RPMI8226 (cell line): ENCODE measurements at regions not wholly inside any gene's neighbourhood (a gene's known extent, or its start where the extent isn't known, plus 50 kb on each side); places are given as distances from the start of the nearest gene placed in this dataset.
"Not testable (repeated sequence)": the region's sequence is repeated elsewhere in the genome, so short reads cannot be mapped to it uniquely, and the experiment has no call there.

Experiments used
- DNase-seq: peaks from one replicate; pipeline ENCODE4 v3.0.0-alpha.2; 2015

DNA sequence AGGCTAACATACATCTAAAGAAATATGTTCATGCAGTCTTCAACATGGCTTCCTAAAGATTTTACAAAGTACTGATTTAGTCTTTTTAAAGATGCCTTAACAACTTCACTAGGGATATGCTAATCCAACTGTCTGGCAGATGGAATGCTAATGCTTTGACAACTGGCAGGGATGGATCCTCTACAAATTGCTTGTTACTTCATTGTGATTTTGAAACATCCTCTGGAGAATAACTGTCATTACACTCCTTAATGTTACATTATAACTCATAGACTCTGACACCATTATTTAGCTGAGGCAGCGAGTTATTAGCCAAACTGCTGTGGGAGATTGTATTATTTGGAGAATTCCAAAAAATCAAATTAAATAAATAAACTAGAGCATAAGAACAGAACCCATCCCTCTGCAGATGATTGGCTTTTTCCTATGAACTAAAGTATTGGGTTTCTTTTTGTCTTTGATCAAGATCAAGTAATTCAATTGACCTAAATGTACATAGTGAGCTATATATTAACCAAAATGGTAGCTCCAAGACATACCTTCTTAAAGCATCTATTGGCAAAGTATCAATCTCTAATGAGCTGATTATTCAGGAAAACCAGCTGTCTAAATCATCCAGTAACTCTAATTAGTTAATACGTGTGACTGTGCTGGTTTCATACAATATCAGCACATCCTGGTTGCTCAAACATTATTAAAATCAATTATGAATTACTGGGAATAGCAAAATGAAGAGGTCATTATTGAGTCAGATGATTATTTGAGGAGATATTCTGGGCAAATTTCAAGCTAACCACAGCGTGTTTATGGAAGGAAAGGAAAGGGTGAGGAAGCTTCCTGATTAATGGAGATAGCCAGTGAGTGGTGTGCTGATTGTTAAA is 321.3 kb upstream of the TFPI start:
- DNase-seq: no peak

DNA sequence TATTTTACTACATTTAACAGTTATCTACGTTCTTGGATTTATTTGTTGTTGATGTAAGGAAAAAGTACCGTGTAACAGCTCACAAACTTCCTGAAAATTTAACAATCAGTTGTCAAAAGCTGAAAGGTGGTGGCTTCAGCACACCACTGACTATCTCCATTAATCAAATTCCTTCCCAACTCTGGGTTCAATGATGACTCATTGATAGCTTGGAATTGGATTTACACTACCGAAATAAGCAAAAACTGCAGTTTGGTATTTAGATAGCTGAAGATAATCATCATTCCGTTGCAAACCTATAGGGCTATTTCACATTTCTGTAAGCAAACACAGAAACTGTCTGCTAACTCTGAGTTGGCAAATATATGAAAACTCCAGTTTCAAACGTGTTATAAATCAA is 322.3 kb upstream of the TFPI start:
- DNase-seq: no peak

DNA sequence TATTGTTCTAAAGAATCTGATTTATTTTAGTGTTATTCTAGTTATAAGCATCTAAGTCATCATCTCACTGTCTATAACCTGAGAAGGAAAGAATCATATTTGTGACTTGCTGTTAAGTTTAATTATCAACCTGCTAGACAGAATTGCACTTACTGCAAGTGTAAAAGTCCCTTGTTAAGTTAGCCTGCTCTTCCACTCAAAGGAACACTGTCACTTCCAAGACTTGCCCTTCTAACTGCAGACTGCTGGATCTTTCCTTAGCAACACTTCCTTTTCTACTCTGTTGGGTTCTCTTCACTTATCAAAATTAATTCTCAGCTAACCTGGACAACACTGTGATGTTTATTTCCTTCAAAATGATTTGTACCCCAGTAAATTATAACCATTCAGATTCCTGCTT is 323.2 kb upstream of the TFPI start:
- no peak for DNase-seq

DNA sequence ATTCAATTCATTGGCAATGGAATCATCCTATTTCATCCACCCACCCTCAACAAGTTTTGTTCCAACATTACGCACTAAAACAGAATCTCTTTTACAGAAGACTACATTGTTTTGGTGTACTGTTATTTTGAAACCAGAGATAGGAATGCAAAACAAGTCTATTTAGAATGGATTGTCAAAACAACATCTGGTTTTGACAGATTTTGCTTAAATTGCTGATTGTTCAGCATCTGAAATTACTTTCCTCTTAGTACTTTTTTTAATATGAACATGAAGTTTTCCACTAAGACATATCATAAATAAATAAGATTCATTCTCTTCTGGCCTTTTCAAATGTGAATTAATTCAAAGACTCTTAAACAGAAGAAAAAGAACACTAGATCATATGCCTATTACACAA is 323.9 kb upstream of the TFPI start:
- DNase-seq: no peak

DNA sequence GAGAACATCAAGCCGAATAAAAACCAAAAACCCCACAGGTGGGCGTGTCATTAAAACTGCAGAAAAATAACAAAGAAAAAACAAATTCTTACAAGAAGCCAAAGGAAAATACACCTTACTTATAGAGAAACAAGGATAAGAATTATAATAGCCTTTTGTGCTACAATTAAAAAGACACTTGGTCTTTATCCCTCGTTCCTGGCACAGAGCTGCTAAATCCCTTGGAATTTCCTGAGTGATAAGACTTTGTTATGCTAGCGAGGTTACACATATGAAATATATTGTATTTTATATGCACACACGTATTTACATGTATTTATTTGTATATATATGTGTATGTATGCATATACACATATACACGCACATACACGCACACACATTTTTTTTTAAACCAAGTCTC is 325.3 kb upstream of the TFPI start:
- DNase-seq: no peak

DNA sequence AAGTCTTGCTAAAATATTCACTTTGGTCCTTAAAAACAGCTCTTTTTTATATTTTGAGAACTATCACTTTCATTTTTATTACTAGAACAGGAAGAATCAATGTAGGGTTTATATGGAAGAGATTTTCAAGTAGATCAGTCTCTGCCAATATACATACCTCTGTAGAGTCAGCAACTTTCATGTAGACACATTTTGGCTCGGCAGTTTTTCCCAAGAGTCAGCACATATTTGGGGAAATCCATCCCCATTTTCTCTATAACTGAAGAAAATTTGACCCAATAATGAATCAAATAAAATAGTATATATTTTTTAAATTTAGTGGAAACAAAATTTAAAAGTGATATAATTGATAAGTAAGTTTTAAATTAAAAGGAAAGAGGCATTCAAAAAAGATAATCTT is 329.8 kb upstream of the TFPI start:
- no peak for DNase-seq

DNA sequence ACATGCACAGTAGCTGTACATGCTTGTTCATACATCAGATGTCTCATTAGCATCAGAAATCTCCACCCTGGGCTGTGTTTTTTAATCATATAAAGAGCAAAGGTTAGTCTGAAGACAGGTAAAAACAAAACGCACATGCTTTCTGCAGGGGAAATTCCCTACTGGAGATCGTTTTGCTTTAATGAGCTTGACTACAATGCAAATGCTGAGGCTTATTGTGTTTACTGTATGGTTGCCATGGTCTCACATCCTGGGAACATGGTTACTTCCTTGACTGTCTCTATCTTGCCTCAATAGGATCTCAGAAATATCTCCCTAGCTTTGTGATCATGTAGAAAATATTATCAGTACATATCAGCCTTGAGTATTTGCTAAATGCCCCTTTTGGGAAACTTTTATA is 336.5 kb upstream of the TFPI start:
- no peak for DNase-seq

DNA sequence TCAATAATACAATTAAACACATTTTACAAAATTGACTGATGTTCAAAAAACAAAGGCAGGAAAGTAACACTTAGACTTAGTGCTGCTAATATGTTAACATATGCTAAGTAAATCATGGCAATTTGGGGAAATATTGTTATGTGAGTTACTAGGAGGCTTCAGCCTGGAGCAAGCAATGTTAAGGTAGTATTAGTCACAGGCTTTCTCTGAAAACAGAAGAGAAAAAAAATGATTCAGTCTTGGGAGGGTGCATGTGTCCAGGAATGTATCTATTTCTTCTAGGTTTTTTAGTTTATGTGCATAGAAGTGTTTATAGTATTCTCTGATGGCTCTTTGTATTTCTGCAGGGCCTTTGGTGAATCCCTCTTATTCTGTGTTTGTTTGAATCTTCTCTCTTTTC is 345.8 kb upstream of the TFPI start:
- no peak for DNase-seq

DNA sequence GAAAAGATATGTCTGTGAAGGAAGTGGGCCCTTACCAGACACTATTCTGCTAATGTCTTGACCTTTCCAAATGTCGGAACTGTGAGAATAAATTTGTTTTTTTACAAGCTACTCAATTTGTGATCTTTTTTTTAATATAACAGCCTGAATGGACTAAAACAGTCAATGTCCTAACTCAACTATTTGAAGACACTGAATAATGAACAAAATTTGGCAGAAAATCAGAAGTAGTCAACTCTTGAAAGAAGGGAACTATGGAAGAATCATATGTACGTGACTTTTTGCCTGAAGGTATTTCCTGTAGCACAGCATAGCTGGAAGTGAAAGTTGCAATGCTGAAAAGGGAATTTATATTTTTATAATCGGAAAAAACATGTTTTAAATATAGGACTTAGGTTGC is 351.8 kb upstream of the TFPI start:
- DNase-seq: no peak

DNA sequence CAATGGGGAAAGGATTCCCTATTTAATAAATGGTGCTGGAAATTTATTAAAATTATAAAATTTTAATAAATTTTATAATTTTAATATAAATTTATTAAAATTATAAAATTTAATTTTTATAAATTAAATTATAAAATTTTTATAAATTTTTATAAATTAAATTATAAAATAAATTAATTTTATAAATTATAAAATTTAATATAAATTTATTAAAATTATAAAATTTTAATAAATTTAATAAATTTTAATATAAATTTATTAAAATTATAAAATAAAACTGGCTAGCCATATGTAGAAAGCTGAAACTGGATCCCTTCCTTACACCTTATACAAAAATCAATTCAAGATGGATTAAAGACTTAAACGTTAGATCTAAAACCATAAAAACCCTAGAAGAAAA is 356.7 kb upstream of the TFPI start:
- DNase-seq: not testable (repeated sequence)

DNA sequence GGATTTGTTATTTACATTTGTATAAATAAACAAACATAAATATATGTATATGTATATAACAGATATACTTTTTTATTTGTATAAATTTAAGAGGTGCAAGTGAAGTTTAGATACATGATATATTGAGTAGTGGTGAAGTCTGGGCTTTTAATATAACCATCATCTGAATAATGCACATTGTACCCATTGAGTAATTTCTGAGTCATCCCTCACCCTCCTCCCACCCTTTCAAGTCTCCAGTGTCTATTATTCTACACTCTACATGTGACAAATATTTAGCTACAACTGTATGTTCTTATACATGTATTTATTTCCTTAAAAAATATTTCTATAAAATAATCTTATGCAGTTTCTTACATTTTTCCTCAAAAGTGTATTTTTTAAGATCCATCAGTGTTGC is 358.7 kb upstream of the TFPI start:
- DNase-seq: no peak

DNA sequence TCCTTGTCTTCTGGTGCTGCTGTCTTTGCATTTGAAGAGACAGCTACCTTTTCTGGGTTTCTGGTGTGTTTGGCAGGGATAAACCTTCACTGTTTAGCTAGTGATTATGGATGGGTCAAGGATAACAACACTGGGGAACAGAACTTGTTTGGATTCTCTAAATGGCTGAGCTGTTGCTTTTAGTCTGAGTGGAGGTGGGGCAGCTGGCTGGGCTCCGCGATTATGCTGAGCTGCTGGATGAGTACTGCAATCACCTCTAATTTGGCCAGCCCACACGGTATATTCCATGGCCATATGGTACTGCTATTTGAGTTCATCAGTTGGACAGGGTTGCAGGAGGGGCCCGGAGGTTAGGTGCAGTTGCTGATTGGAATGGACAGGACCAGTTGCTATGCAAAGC is 361.6 kb upstream of the TFPI start:
- DNase-seq: no peak

DNA sequence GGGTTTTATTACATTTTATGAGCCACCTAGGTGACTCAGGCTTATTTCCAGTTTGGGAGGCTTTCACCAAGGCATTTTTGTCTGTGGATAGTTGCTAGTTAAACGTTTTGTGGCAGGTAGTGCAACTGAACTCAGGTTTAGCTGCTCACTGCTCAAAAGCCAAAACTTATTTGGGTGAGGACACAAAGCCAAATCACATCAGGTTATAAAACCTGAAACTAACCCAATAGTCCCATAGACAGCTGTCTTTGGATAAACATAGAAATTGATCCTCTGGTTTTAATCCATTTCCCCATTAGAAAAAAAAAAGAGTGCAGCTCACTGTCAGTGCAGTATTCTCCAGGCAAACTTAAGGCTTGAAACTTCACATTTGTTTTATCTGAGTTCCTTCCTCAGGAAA is 362.6 kb upstream of the TFPI start:
- no peak for DNase-seq

DNA sequence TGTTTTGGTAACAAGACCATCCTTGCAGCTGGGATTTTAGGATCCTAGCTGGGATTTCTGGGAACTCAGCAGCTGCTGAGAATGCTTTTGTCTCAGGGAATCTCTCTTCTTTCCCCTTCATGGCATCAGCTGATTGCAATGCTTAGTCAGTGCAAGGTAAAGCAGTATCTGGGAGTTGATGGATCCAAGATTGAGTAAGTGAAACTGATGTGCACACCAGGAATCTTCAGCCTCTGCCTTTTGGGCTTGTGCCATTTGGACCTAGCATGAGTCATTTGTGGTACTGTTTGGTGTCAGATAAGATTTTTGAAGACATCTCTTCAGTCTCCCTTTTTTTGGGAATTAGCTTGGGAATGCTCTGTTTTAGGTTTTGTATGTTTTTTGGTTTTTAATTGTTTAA is 363.3 kb upstream of the TFPI start:
- no peak for DNase-seq

DNA sequence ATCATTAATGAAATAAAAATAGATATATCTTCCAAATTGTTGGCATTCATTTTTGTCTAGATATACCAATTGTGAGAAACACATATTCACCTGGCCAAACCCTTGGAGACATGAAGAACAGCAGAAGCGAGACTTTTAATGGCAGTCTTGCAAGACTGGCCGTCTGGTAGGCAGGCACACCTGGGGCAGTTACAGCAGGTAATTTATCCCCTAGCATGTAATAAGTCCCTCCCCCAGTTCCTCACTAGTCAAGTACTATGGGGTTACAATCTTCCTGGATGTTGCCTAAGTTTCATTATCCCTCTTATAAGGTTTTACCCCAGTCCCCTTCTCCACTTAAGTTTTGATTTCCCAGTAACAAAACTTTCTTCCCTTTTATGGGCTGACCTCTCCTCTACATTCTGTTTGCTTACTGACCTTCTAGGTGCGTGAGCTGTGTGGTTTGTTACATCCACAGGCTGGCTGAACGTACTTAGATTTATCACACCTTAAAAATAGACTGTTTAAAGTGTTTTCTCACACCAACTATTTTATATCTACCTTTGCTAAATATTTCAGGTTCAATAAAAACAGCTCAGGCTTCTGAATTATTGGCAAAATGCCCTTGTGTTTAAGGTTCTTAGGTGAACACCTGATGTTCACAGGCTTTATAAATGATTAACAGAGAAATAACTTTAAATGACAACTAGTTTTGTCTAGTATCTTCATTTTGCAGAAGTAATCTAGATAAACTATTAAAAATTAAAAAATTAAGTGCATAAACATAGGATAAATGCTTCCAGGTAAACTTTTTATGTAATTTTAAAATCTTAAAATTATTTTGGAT is 365.0 kb upstream of the TFPI start:
- DNase-seq: no peak

DNA sequence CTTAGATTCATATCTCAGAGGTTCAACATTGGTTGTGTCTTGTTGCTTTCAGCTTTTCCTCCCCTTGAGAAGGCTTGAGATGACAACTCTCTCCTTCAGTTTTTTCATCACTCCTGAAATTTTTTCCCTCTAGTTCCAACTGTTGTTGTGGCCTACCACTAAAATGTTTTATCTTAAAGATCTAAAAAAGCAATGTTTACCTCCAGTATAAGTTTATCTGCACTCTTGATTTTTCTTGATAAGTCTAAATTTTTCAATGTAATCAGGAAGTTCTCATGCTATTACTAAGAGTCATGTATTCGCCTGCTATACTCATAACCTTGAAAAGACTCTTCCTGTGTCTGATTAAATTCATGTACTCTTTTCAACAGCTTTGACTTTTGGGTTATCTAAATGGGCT is 366.3 kb upstream of the TFPI start:
- DNase-seq: no peak

DNA sequence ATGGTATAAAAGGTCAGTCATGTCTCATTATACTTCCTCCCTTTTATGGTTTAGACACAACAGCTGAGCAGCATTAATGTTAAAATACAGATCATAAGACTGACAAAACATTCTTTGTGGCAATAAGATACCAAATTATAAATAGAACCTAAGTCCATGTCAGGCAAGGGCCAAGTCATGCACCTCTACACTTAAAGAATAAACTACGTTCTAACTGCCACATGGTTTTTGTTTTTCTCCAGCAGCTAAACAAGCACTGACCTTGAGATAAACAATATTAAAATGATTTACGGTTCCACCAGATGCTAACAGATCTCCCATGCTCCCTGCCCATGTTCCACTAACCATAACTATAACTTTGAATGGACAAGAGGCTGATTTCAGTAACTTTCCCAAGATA is 368.6 kb upstream of the TFPI start:
- no peak for DNase-seq

DNA sequence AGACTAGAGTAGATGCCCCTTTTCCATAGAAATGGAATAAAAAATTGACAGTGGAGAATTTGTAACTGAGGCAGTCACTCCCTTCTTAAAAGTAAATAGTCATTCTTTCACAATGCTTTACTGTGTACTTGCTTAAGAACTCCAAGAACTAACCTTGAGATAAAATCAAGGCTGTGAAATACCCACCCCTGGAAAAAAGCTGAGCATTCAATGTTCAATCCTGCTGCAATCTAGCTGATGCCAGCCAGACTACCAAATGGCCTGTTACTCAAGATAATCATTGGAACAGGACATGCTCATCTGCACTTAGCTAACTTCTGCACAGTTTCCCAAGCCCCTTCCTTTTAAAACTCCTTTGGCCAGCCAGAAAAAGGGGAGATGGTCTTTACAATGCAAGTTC is 367.4 kb upstream of the GULP1 start:
- no peak for DNase-seq

DNA sequence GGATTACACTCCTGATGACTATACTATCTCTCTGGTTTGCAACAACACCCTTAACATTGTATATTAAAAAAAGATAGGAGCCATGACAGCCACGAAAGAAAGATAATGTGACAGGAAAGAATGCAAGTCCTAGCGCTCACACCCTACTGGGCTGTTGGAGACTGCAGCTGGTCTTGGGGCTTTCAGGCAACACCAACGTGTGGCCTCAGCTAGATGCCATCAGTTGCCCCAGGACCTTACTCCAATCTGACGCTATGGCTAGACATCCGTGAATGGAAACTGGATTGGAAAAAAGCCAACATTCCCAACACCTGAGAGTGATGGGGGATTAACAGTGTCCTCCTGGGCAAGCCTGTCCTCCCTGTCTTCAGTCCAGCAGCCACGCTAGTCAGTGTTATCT is 357.4 kb upstream of the GULP1 start:
- DNase-seq: no peak

DNA sequence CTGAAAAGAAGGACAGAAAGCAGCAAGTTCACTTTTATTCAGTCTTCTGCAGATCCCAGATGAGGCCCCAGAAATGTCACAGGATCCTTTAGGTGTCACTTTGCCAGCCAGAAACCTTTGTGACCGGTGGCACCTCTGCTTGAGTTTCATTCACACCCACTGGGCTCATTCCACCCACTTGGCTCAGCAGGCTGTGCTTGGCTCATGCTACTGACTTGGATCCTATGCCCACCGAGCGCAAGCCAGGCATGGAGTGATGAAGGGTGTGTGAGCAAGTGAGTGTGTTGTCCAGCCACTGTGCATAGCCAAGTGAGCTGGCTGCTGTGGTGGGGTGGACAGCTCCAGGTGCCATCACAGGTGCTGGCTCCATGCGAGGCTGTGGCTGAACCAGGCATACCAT is 357.0 kb upstream of the GULP1 start:
- peak; percentile 12 for DNase-seq

DNA sequence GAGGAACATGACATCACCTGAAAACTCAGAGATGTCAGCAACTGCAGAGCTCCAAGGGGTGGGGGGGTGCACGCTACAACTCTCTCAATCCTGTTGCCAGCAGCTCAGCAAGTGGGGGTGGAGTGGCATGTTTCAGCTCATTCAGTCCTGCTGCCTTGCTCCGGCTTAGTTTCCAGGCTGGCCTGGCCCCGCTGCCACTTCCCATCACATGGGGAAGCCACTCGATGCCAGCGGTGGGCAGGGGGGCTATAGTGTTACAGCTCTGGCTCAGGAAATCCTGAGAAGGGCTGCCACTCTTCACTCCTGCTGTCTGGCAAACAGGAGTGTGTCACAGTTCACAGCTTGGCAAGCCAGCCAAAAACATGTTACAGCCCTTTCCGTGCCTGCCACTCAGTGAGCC is 356.5 kb upstream of the GULP1 start:
- no peak for DNase-seq

DNA sequence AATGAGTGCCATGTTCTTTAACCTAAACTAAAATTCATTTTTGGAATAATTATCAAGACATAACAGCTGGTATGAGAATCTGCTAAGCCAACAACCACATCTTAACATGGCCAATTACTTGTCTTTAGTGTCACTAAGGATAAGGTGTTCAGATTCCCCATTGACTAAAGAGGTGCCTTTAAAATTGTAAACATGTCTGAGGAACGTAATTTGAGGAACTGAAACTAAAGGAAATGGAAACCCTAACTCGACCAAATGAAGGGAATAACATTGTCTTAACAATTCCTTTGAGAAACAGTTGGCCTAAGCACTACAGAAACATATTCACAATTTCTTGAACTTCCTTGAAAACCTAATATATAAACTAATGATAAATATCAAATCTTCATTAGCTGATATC is 355.4 kb upstream of the GULP1 start:
- DNase-seq: peak; percentile 61

DNA sequence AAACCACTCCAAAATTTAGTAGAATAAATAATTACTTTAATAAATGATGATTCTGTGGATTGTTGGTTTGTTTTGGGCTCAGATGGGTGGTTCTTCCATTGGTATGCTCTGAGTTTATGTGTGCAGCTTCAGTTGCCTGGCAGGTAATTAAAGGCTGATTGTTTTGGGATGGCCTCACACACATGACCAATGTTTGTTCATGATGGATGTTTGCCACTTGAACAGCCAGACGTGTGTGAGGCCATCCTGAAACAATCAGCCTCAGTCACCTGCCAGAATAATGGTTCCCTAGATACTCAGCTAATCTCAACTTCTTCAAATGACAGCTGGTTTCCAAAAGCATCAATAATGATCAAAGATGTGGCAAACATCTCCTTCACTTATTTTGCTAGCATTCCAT is 352.5 kb upstream of the GULP1 start:
- no peak for DNase-seq

DNA sequence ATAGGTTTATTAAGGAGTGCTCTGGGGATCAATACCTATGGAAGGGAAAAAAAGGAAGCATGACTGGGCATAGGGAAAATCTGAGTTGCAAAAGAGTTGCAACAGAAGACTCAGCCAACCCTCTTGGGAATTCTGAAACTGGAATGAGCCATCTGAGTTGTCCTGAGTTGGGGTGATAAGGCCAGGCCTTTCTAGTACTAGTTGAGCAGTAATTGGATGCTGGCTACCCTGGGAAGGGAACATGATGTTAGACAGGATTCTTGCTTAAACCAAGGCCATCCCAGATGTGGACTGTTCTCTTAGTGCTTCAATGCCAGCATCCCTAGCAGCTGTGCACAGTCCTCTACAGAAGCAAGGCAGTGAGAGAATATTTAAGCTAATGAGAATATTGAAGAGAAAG is 348.8 kb upstream of the GULP1 start:
- DNase-seq: no peak
